Tibial nerve (tissue), 4 donors: ENCODE measurements at regions not wholly inside any gene's neighbourhood (a gene's known extent, or its start where the extent isn't known, plus 50 kb on each side); places are given as distances from the start of the nearest gene placed in this dataset.

Source experiments
- CTCF ChIP-seq, 5 experiments: fragments of 200-600 bp in 3 of 5; fragments of 450-650 bp in 2 of 5; sonication (generic) in 3 of 5; IDR thresholded peaks; one replicate each; pipeline ENCODE4 v1.5.1; 2016 to 2019; ENCODE audit warnings: antibody characterized with exemption in 5 of 5, mild to moderate bottlenecking in 3 of 5, moderate library complexity in 2 of 5
- EP300 ChIP-seq, 2 donors: sonication (generic); formaldehyde crosslinking; IDR thresholded peaks; one replicate each; pipeline ENCODE4 v1.6.1; 2017; ENCODE audit warnings: antibody characterized with exemption in 2 of 2, mild to moderate bottlenecking in 1 of 2
- POLR2A ChIP-seq, 2 donors: fragments of 450-650 bp; IDR thresholded peaks; one replicate each; pipeline ENCODE4 v1.6.1; 2017; ENCODE audit warnings: antibody characterized with exemption in 2 of 2, mild to moderate bottlenecking in 2 of 2, moderate library complexity in 2 of 2

DNA sequence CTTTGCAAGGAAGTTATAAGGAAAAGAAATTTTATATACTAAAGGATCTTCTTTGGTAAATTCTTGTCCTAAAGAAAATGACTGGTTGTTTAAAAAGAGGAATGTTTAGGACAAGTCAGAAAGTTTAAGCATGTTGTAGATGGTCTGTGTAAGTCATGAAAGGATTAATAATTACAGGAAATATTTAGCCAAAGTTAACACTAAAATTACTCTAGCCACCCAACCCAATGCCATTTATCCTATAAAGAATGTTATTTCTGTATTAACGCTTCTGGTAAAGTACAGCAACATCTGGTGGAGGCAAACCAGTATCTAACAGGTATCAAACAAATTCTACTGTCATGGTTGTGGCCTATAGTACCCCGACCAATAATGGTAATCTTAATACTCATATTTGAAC is 546.9 kb upstream of the PKDCC start:
- no peak for TF ChIP-seq POLR2A (IDR thresholded peaks at IDR 0.05)
- TF ChIP-seq CTCF (IDR thresholded peaks at IDR 0.05), result no peak
- no peak for TF ChIP-seq EP300 (IDR thresholded peaks at IDR 0.05)
